ENCODE measurements at regions not wholly inside any gene's neighbourhood (a gene's known extent, or its start where the extent isn't known, plus 50 kb on each side); places are given as distances from the start of the nearest gene placed in this dataset.

DNA sequence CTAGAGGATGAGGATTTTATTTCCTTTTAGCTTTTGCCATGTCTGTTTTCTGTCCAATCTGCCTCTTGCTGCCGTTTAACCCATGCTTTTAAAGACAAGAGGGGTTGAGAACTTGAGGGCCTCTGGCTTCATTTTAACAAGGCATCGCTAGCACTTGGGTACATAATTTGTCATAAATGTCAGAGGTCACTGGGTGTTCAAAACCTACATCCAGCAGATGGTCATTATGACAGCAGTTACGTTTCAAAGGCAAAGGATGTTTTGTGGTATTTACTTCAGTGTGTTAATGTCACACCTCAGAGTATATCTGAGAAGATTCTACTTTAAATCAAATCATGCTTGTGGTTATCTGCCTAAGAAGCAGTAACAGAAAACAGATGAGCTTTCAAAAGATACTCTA is 918.3 kb downstream of the NR2F1-AS1 start:
- Histone ChIP-seq H3K9me3 (replicated peaks; ENCODE audit: control insufficient read depth, insufficient read depth, low read length) (no peaks in the 10 kb centered on the region), H3K4me3 (no peak overlapping the region), H3K79me2 (ENCODE audit: control insufficient read depth, insufficient read depth, low read length) (no peaks in the 10 kb centered on the region), H3K27me3 (replicated peaks in 1 of 2; ENCODE audit: control insufficient read depth in 2 of 2, insufficient read depth in 2 of 2, low read length in 1 of 2) (no peaks in the 10 kb centered on the region), H3K4me1 (ENCODE audit: control insufficient read depth, insufficient read depth, low read length) (no peaks in the 10 kb centered on the region), H3K36me3 (ENCODE audit: control insufficient read depth in 2 of 2, insufficient read depth in 2 of 2, low read length in 1 of 2) (no peaks in the 10 kb centered on the region), H2AFZ (ENCODE audit: control insufficient read depth, low read depth, low read length) (no peak overlapping the region), H4K20me1 (ENCODE audit: control insufficient read depth, insufficient read depth) (no peaks in the 10 kb centered on the region), H3K4me2 (ENCODE audit: control insufficient read depth, insufficient read depth) (no peak overlapping the region), H3K9ac (ENCODE audit: control insufficient read depth, insufficient read depth, low read length) (no peak overlapping the region), H3K27ac (ENCODE audit: control insufficient read depth, insufficient read depth) (no peak overlapping the region)
- SMC1A ChIA-PET (ENCODE audit: uncharacterized antibody, unreplicated experiment) = no interaction called here
- TF ChIP-seq BCL11A (IDR thresholded peaks at IDR 0.05; ENCODE audit: low read depth, low read length) = no peak
- TF ChIP-seq, protein P1, sequence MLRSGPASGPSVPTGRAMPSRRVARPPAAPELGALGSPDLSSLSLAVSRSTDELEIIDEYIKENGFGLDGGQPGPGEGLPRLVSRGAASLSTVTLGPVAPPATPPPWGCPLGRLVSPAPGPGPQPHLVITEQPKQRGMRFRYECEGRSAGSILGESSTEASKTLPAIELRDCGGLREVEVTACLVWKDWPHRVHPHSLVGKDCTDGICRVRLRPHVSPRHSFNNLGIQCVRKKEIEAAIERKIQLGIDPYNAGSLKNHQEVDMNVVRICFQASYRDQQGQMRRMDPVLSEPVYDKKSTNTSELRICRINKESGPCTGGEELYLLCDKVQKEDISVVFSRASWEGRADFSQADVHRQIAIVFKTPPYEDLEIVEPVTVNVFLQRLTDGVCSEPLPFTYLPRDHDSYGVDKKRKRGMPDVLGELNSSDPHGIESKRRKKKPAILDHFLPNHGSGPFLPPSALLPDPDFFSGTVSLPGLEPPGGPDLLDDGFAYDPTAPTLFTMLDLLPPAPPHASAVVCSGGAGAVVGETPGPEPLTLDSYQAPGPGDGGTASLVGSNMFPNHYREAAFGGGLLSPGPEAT (IDR thresholded peaks at IDR 0.05; ENCODE audit: low read depth) = no peak
- TF ChIP-seq, protein P2, sequence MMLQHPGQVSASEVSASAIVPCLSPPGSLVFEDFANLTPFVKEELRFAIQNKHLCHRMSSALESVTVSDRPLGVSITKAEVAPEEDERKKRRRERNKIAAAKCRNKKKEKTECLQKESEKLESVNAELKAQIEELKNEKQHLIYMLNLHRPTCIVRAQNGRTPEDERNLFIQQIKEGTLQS (IDR thresholded peaks at IDR 0.05; ENCODE audit: borderline replicate concordance, extremely low read depth, low read depth, low read length) = no peak
- no peak for TF ChIP-seq LARP7 (IDR thresholded peaks at IDR 0.05)
- WGBS (ENCODE audit: insufficient coverage, insufficient replicate concordance, low lambda C conversion rate, missing lambda C conversion rate) = 0% methylated on average over 3 of the region's 3 CpGs
- RAD21 ChIA-PET (ENCODE audit: unreplicated experiment) = no interaction called here
- in situ Hi-C loops (cut with MboI) = no loop called here
- FAIRE-seq = no peak
- CTCF ChIA-PET = no interaction called here
- intact Hi-C loops (cut with micrococcal nuclease; ENCODE audit: unreplicated experiment) = no loop called here
- DNase-seq (ENCODE audit: low read depth, low spot score) = no peak
- no TSS peak for BruUV-seq (replicated peaks)
- no peak for ATAC-seq
- POLR2A ChIA-PET = no interaction called here

DNA sequence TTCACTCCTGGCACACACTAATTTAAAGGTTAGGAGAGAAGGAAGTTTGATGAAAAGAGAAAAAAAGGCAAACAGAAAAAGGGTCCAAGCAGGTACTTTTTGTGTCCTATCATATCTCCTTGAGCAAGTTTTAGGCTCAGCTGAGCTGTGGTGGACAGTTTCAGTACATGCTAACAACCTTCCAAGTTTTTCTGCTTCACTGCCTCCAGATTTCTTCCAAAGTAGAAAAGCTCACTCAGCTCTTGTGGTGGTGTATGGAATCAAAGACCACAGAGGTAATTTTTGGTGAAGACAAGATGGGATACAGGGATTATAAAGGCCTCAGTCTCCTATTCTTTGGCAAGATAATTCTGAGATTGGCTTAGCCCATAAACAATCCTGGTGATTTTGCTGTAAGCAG is 921.8 kb downstream of the NR2F1-AS1 start:
- CTCF ChIA-PET = no interaction called here
- ATAC-seq (no peak), FAIRE-seq (no peak), DNase-seq (ENCODE audit: low read depth, low spot score) (no peak)
- BruUV-seq (replicated peaks) = no TSS peak
- no peaks in the 10 kb centered on the region for H3K36me3 ChIP-seq (ENCODE audit: control insufficient read depth in 2 of 2, insufficient read depth in 2 of 2, low read length in 1 of 2)
- H3K9me3 ChIP-seq (replicated peaks; ENCODE audit: control insufficient read depth, insufficient read depth, low read length) = no peaks in the 10 kb centered on the region
- RAD21 ChIA-PET (ENCODE audit: unreplicated experiment) = no interaction called here
- no peak overlapping the region for H2AFZ ChIP-seq (ENCODE audit: control insufficient read depth, low read depth, low read length)
- intact Hi-C loops (cut with micrococcal nuclease; ENCODE audit: unreplicated experiment) = no loop called here
- no peaks in the 10 kb centered on the region for H3K27me3 ChIP-seq (replicated peaks in 1 of 2; ENCODE audit: control insufficient read depth in 2 of 2, insufficient read depth in 2 of 2, low read length in 1 of 2)
- no peak overlapping the region for H3K4me3 ChIP-seq
- no peaks in the 10 kb centered on the region for H4K20me1 ChIP-seq (ENCODE audit: control insufficient read depth, insufficient read depth)
- SMC1A ChIA-PET (ENCODE audit: uncharacterized antibody, unreplicated experiment) = no interaction called here
- in situ Hi-C loops (cut with MboI) = no loop called here
- H3K79me2 ChIP-seq (ENCODE audit: control insufficient read depth, insufficient read depth, low read length) = no peaks in the 10 kb centered on the region
- POLR2A ChIA-PET = no interaction called here
- no peak overlapping the region for H3K4me2 ChIP-seq (ENCODE audit: control insufficient read depth, insufficient read depth)
- no peak overlapping the region for H3K27ac ChIP-seq (ENCODE audit: control insufficient read depth, insufficient read depth)
- H3K4me1 ChIP-seq (ENCODE audit: control insufficient read depth, insufficient read depth, low read length) = no peaks in the 10 kb centered on the region
- H3K9ac ChIP-seq (ENCODE audit: control insufficient read depth, insufficient read depth, low read length) = no peak overlapping the region
- TF ChIP-seq, protein P3, sequence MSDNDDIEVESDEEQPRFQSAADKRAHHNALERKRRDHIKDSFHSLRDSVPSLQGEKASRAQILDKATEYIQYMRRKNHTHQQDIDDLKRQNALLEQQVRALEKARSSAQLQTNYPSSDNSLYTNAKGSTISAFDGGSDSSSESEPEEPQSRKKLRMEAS (IDR thresholded peaks at IDR 0.05; ENCODE audit: low read depth, low read length) = no peak
- TF ChIP-seq TARDBP (IDR thresholded peaks at IDR 0.05; ENCODE audit: borderline replicate concordance) (no peak), EP300 (IDR thresholded peaks at IDR 0.05; ENCODE audit: borderline replicate concordance in 1 of 2, control insufficient read depth in 1 of 2, low read depth in 2 of 2, low read length in 2 of 2) (no peak), CREB1 (IDR thresholded peaks at IDR 0.05; ENCODE audit: low read depth) (no peak), EGR1 (IDR thresholded peaks at IDR 0.05; ENCODE audit: borderline replicate concordance in 1 of 2, low read depth in 2 of 2, low read length in 2 of 2) (no peak), POLR2AphosphoS2 (IDR thresholded peaks at IDR 0.05; ENCODE audit: low read depth, low read length) (no peak), PAX5 (IDR thresholded peaks at IDR 0.05; ENCODE audit: borderline replicate concordance, low read depth, low read length) (no peak), CBFB (IDR thresholded peaks at IDR 0.05; ENCODE audit: low read depth) (no peak), ZNF24 (IDR thresholded peaks at IDR 0.05) (no peak), ETV6 (conservative IDR thresholded peaks at IDR 0.05 in 1 of 2, IDR thresholded peaks at IDR 0.05 in 1 of 2; ENCODE audit: borderline replicate concordance in 1 of 2, low read depth in 1 of 2) (no peak)
- TF ChIP-seq, protein P4, sequence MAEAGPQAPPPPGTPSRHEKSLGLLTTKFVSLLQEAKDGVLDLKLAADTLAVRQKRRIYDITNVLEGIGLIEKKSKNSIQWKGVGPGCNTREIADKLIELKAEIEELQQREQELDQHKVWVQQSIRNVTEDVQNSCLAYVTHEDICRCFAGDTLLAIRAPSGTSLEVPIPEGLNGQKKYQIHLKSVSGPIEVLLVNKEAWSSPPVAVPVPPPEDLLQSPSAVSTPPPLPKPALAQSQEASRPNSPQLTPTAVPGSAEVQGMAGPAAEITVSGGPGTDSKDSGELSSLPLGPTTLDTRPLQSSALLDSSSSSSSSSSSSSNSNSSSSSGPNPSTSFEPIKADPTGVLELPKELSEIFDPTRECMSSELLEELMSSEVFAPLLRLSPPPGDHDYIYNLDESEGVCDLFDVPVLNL (IDR thresholded peaks at IDR 0.05; ENCODE audit: low read depth, low read length) = no peak

All from GM12878 (cell line).